Suprapubic skin (tissue), 4 donors: ENCODE measurements at regions not wholly inside any gene's neighbourhood (a gene's known extent, or its start where the extent isn't known, plus 50 kb on each side); places are given as distances from the start of the nearest gene placed in this dataset.

ENCODE experiments used
- POLR2A ChIP-seq, 2 donors: fragments of 450-650 bp; IDR thresholded peaks; one replicate each; pipeline ENCODE4 v1.6.1; 2017; ENCODE audit warnings: antibody characterized with exemption in 2 of 2, mild to moderate bottlenecking in 2 of 2, moderate library complexity in 2 of 2
- POLR2AphosphoS5 ChIP-seq, 3 donors: sonication (generic); formaldehyde crosslinking; IDR thresholded peaks; one replicate each; pipeline ENCODE4 v1.6.1; 2017; ENCODE audit warnings: antibody characterized with exemption in 3 of 3

DNA sequence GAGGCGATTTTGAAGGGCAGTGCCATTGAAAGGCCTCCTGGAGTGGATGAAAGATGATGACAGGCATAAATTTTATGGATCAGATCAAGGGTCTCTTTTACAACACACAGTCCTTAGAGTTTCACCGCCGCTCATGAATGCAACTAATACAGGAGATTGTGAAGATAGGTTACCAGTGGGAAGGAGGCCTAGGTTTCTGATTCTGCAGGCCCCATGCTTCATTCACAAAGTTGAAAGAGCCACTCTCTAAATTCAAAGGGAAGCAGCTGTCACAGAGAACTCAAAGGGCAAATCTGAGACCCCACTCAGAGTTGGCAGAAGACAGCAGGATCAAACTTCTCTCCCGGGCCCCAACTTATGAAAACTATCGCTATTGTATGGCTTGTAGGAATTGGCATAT lies 137.6 kb downstream of the MAP3K7 start:
- TF ChIP-seq POLR2A (IDR thresholded peaks at IDR 0.05) (no peak), POLR2AphosphoS5 (IDR thresholded peaks at IDR 0.05) (no peak)
